ENCODE measurements at regions not wholly inside any gene's neighbourhood (a gene's known extent, or its start where the extent isn't known, plus 50 kb on each side); places are given as distances from the start of the nearest gene placed in this dataset.

GRCh38 chr7:136205956-136206355 is 228.8 kb upstream of the MTPN start:
- TF ChIP-seq CTCF (conservative IDR thresholded peaks at IDR 0.05; ENCODE audit: low read depth, low read length): no peak
- DNase-seq (ENCODE audit: low read depth): no peak
- no peak overlapping the region for H3K4me3 ChIP-seq (ENCODE audit: low read depth, low read length)

- no peak for TF ChIP-seq CTCF (conservative IDR thresholded peaks at IDR 0.05; ENCODE audit: low read depth, low read length)
- H3K4me3 ChIP-seq (ENCODE audit: low read depth, low read length): no peak overlapping the region
- DNase-seq (ENCODE audit: low read depth): no peak
Observed at GRCh38 chr7:136198168-136198567, 221.0 kb upstream of the MTPN start.

GRCh38 chr7:136194878-136195277 is 217.7 kb upstream of the MTPN start:
- H3K4me3 ChIP-seq (ENCODE audit: low read depth, low read length): no peak overlapping the region
- no peak for TF ChIP-seq CTCF (conservative IDR thresholded peaks at IDR 0.05; ENCODE audit: low read depth, low read length)
- DNase-seq (ENCODE audit: low read depth): no peak

GRCh38 chr7:136193940-136194339 is 216.8 kb upstream of the MTPN start:
- DNase-seq (ENCODE audit: low read depth): no peak
- no peak for TF ChIP-seq CTCF (conservative IDR thresholded peaks at IDR 0.05; ENCODE audit: low read depth, low read length)
- no peak overlapping the region for H3K4me3 ChIP-seq (ENCODE audit: low read depth, low read length)

GRCh38 chr7:136189506-136189998 is 212.4 kb upstream of the MTPN start:
- no peak for TF ChIP-seq CTCF (conservative IDR thresholded peaks at IDR 0.05; ENCODE audit: low read depth, low read length)
- H3K4me3 ChIP-seq (ENCODE audit: low read depth, low read length): no peak overlapping the region
- no peak for DNase-seq (ENCODE audit: low read depth)

- DNase-seq (ENCODE audit: low read depth): no peak
- TF ChIP-seq CTCF (conservative IDR thresholded peaks at IDR 0.05; ENCODE audit: low read depth, low read length): no peak
- no peak overlapping the region for H3K4me3 ChIP-seq (ENCODE audit: low read depth, low read length)
Observed at GRCh38 chr7:136186281-136186680, 209.1 kb upstream of the MTPN start.

GRCh38 chr7:136184719-136185118 is 207.6 kb upstream of the MTPN start:
- TF ChIP-seq CTCF (conservative IDR thresholded peaks at IDR 0.05; ENCODE audit: low read depth, low read length): no peak
- H3K4me3 ChIP-seq (ENCODE audit: low read depth, low read length): no peak overlapping the region
- DNase-seq (ENCODE audit: low read depth): no peak
